ENCODE measurements at regions not wholly inside any gene's neighbourhood (a gene's known extent, or its start where the extent isn't known, plus 50 kb on each side); places are given as distances from the start of the nearest gene placed in this dataset.

- in situ Hi-C loops (cut with HindIII; ENCODE audit: low sequenced_read_pairs) = no loop called here
- no peak for DNase-seq (ENCODE audit: low spot score)
Measured at GRCh38 chr18:10306779-10307178, 147.7 kb upstream of the APCDD1 start.

- no peak for DNase-seq (ENCODE audit: low spot score)
- in situ Hi-C loops (cut with HindIII; ENCODE audit: low sequenced_read_pairs) = no loop called here
Measured at GRCh38 chr18:10308154-10308553, 146.3 kb upstream of the APCDD1 start.

- in situ Hi-C loops (cut with HindIII; ENCODE audit: low sequenced_read_pairs) = no loop called here
- no peak for DNase-seq (ENCODE audit: low spot score)
Measured at GRCh38 chr18:10310626-10311025, 143.8 kb upstream of the APCDD1 start.

GRCh38 chr18:10312326-10313015 lies 142.0 kb upstream of the APCDD1 start:
- DNase-seq (ENCODE audit: low spot score) = no peak
- in situ Hi-C loops (cut with HindIII; ENCODE audit: low sequenced_read_pairs) = no loop called here

GRCh38 chr18:10313016-10313342 lies 141.5 kb upstream of the APCDD1 start:
- in situ Hi-C loops (cut with HindIII; ENCODE audit: low sequenced_read_pairs) = no loop called here
- DNase-seq (ENCODE audit: low spot score) = no peak

- in situ Hi-C loops (cut with HindIII; ENCODE audit: low sequenced_read_pairs) = no loop called here
- DNase-seq (ENCODE audit: low spot score) = no peak
Measured at GRCh38 chr18:10314066-10314465, 140.4 kb upstream of the APCDD1 start.

GRCh38 chr18:10315522-10315921 lies 138.9 kb upstream of the APCDD1 start:
- in situ Hi-C loops (cut with HindIII; ENCODE audit: low sequenced_read_pairs) = no loop called here
- DNase-seq (ENCODE audit: low spot score) = no peak

- DNase-seq (ENCODE audit: low spot score) = no peak
- in situ Hi-C loops (cut with HindIII; ENCODE audit: low sequenced_read_pairs) = no loop called here
Measured at GRCh38 chr18:10316778-10317177, 137.7 kb upstream of the APCDD1 start.

- no peak for DNase-seq (ENCODE audit: low spot score)
- in situ Hi-C loops (cut with HindIII; ENCODE audit: low sequenced_read_pairs) = no loop called here
Measured at GRCh38 chr18:10317864-10318690, 136.4 kb upstream of the APCDD1 start.

GRCh38 chr18:10318691-10318970 lies 135.8 kb upstream of the APCDD1 start:
- DNase-seq (ENCODE audit: low spot score) = no peak
- in situ Hi-C loops (cut with HindIII; ENCODE audit: low sequenced_read_pairs) = no loop called here

- no peak for DNase-seq (ENCODE audit: low spot score)
- in situ Hi-C loops (cut with HindIII; ENCODE audit: low sequenced_read_pairs) = no loop called here
Measured at GRCh38 chr18:10319026-10319425, 135.4 kb upstream of the APCDD1 start.

GRCh38 chr18:10319914-10320600 lies 134.4 kb upstream of the APCDD1 start:
- in situ Hi-C loops (cut with HindIII; ENCODE audit: low sequenced_read_pairs) = no loop called here
- no peak for DNase-seq (ENCODE audit: low spot score)

- no peak for DNase-seq (ENCODE audit: low spot score)
- in situ Hi-C loops (cut with HindIII; ENCODE audit: low sequenced_read_pairs) = no loop called here
Measured at GRCh38 chr18:10320791-10321190, 133.6 kb upstream of the APCDD1 start.

GRCh38 chr18:10321576-10321975 lies 132.9 kb upstream of the APCDD1 start:
- in situ Hi-C loops (cut with HindIII; ENCODE audit: low sequenced_read_pairs) = no loop called here
- DNase-seq (ENCODE audit: low spot score) = no peak

- no peak for DNase-seq (ENCODE audit: low spot score)
- in situ Hi-C loops (cut with HindIII; ENCODE audit: low sequenced_read_pairs) = no loop called here
Measured at GRCh38 chr18:10322004-10322403, 132.4 kb upstream of the APCDD1 start.

GRCh38 chr18:10322435-10322834 lies 132.0 kb upstream of the APCDD1 start:
- no peak for DNase-seq (ENCODE audit: low spot score)
- in situ Hi-C loops (cut with HindIII; ENCODE audit: low sequenced_read_pairs) = no loop called here

- in situ Hi-C loops (cut with HindIII; ENCODE audit: low sequenced_read_pairs) = no loop called here
- DNase-seq (ENCODE audit: low spot score) = no peak
Measured at GRCh38 chr18:10329101-10329500, 125.3 kb upstream of the APCDD1 start.

GRCh38 chr18:10330428-10330827 lies 124.0 kb upstream of the APCDD1 start:
- in situ Hi-C loops (cut with HindIII; ENCODE audit: low sequenced_read_pairs) = no loop called here
- no peak for DNase-seq (ENCODE audit: low spot score)

- no peak for DNase-seq (ENCODE audit: low spot score)
- in situ Hi-C loops (cut with HindIII; ENCODE audit: low sequenced_read_pairs) = no loop called here
Measured at GRCh38 chr18:10332452-10332851, 122.0 kb upstream of the APCDD1 start.

GRCh38 chr18:10336749-10337350 lies 117.6 kb upstream of the APCDD1 start:
- in situ Hi-C loops (cut with HindIII; ENCODE audit: low sequenced_read_pairs) = no loop called here
- DNase-seq (ENCODE audit: low spot score) = no peak

Measured in G401 (cell line).